Endothelial cell of umbilical vein (primary cell): ENCODE measurements at regions not wholly inside any gene's neighbourhood (a gene's known extent, or its start where the extent isn't known, plus 50 kb on each side); places are given as distances from the start of the nearest gene placed in this dataset.

Experiments
- BruUV-seq: library from RNA; stranded (reverse); fragments of 400-500 nt; replicated peaks from 2 replicates; lab custom pipeline; 2021; lab: Mats Ljungman, UMichigan
- CTCF ChIA-PET: fragments of 300-600, 350-600 bp; sonication (Branson Sonifier 250); formaldehyde crosslinking; loops from one replicate; lab custom pipeline; 2021; ENCODE audit warnings: antibody characterized with exemption, inconsistent platforms; lab: Charles Lee
- POLR2A ChIA-PET: fragments of 300-600, 350-600 bp; sonication (Branson Sonifier 250); formaldehyde crosslinking; loops from one replicate; lab custom pipeline; 2021; ENCODE audit warnings: antibody characterized with exemption, inconsistent platforms; lab: Charles Lee
- DNase-seq: peaks from one replicate; pipeline ENCODE4 v3.0.0-alpha.2; 2011; ENCODE audit warnings: low read depth, low spot score
- FAIRE-seq: peaks from 2 replicates; lab custom pipeline; 2011; peaks lifted over from hg19 to GRCh38; lab: Jason Lieb, UNC
- H2AFZ ChIP-seq: 2 replicates; pipeline ENCODE4 v1.6.0; 2012; ENCODE audit warnings: low read depth, low read length, control low read depth, inconsistent platforms
- H3K27ac ChIP-seq: 2 replicates; pipeline ENCODE4 v1.5.1; 2011; ENCODE audit warnings: low read depth, mild to moderate bottlenecking, control low read depth, low read length, moderate library complexity; ENCODE audit not compliant: insufficient read depth
- H3K27me3 ChIP-seq, 2 experiments: 2 replicates each; pipeline versions ENCODE4 v1.6.0 to v1.6.1; 2011; ENCODE audit warnings: low read length in 2 of 2, mixed read lengths in 1 of 2; ENCODE audit not compliant: control insufficient read depth in 2 of 2, insufficient read depth in 2 of 2
- H3K36me3 ChIP-seq, 2 experiments: 2 replicates in 1 of 2; 3 replicates in 1 of 2; pipeline ENCODE4 v1.5.1; 2011; ENCODE audit warnings: low read length in 2 of 2, mild to moderate bottlenecking in 1 of 2, moderate library complexity in 1 of 2; ENCODE audit not compliant: control insufficient read depth in 2 of 2, insufficient read depth in 2 of 2; ENCODE audit errors: extremely low read depth in 1 of 2
- H3K4me1 ChIP-seq: 3 replicates; pipeline ENCODE4 v1.5.1; 2011; ENCODE audit warnings: mild to moderate bottlenecking, low read length; ENCODE audit not compliant: control insufficient read depth, insufficient read depth; ENCODE audit errors: extremely low read depth
- H3K4me2 ChIP-seq: 2 replicates; pipeline ENCODE4 v1.6.1; 2011; ENCODE audit warnings: low read length, control low read depth, mixed read lengths; ENCODE audit not compliant: insufficient read depth
- H3K4me3 ChIP-seq, 3 experiments: fragments of 200-600 bp in 1 of 3; sonication (generic), shearing (Covaris generic) in 1 of 3; replicated peaks in 1 of 3; 2 replicates each; pipeline ENCODE4 v1.5.1; 2011 to 2016; ENCODE audit warnings: control low read depth in 3 of 3, low read length in 3 of 3, mild to moderate bottlenecking in 2 of 3, inconsistent platforms in 1 of 3, low read depth in 1 of 3, moderate library complexity in 1 of 3; ENCODE audit not compliant: insufficient read depth in 1 of 3
- H3K79me2 ChIP-seq: 2 replicates; pipeline ENCODE4 v1.6.0; 2012; ENCODE audit warnings: low read length, inconsistent platforms; ENCODE audit not compliant: control insufficient read depth, insufficient read depth
- H3K9ac ChIP-seq: replicated peaks from 2 replicates; pipeline ENCODE3; 2011; ENCODE audit warnings: low read length, control low read depth; ENCODE audit not compliant: insufficient read depth; ENCODE audit errors: extremely low read depth
- H3K9me1 ChIP-seq: replicated peaks from 3 replicates; pipeline ENCODE4 v1.6.0; 2011; ENCODE audit warnings: mild to moderate bottlenecking, low read length; ENCODE audit not compliant: control insufficient read depth, insufficient read depth; ENCODE audit errors: extremely low read depth
- H3K9me3 ChIP-seq: replicated peaks from 2 replicates; pipeline ENCODE4 v1.5.1; 2012; ENCODE audit warnings: low read length, inconsistent platforms; ENCODE audit not compliant: control insufficient read depth, insufficient read depth
- H4K20me1 ChIP-seq: replicated peaks from 2 replicates; pipeline ENCODE3; 2011; ENCODE audit warnings: mild to moderate bottlenecking, low read length; ENCODE audit not compliant: control insufficient read depth, insufficient read depth; ENCODE audit errors: extremely low read depth
- FOS ChIP-seq: IDR thresholded peaks from 2 replicates; pipeline ENCODE4 v1.6.1; 2011; ENCODE audit warnings: mild to moderate bottlenecking, low read length, moderate library complexity, borderline replicate concordance; ENCODE audit not compliant: insufficient read depth
- MYC ChIP-seq: IDR thresholded peaks from one replicate; pipeline ENCODE4 v1.6.1; 2011; ENCODE audit warnings: mild to moderate bottlenecking, low read depth, low read length
- POLR2A ChIP-seq: IDR thresholded peaks from 2 replicates; pipeline ENCODE4 v1.6.1; 2012; ENCODE audit warnings: low read depth, mild to moderate bottlenecking, control low read depth, low read length
- POLR2AphosphoS5 ChIP-seq: IDR thresholded peaks from 2 replicates; pipeline ENCODE4 v1.6.1; 2012; ENCODE audit warnings: low read depth, mild to moderate bottlenecking, control low read depth, low read length, moderate library complexity; ENCODE audit not compliant: insufficient read depth
- dilution Hi-C: fragments of 300-500 bp; cut with MboI; formaldehyde crosslinking; loops from one replicate; pipeline ENCODE4 v1.15.0; 2019; ENCODE audit warnings: low sequenced_read_pairs; ENCODE audit not compliant: extremely low pct_ligation_motif_present
- intact Hi-C: fragments of 100-400 bp; cut with micrococcal nuclease; formaldehyde crosslinking; loops from one replicate; pipeline ENCODE4 v1.10.0; 2022
- TF ChIP-seq, protein P1 (sequence below), 2 donors: IDR thresholded peaks; 1 replicate in 1 of 2; 2 replicates in 1 of 2; pipeline ENCODE4 v1.5.1; 2011; ENCODE audit warnings: low read length in 2 of 2, mild to moderate bottlenecking in 2 of 2, moderate library complexity in 2 of 2, control low read depth in 1 of 2, inconsistent platforms in 1 of 2, low read depth in 1 of 2; ENCODE audit not compliant: insufficient read depth in 1 of 2; ENCODE audit errors: extremely low read depth in 1 of 2

GRCh38 chr11:92393218-92393617, 168.6 kb downstream of the FAT3 start:
- Histone ChIP-seq H3K36me3 (no peaks in the 10 kb centered on the region), H3K4me1 (no peaks in the 10 kb centered on the region), H3K79me2 (no peaks in the 10 kb centered on the region), H4K20me1 (no peaks in the 10 kb centered on the region), H3K4me3 (no peak overlapping the region), H3K9me3 (no peaks in the 10 kb centered on the region), H2AFZ (no peak overlapping the region), H3K4me2 (no peak overlapping the region), H3K9ac (no peak overlapping the region), H3K9me1 (no peaks in the 10 kb centered on the region), H3K27me3 (no peaks in the 10 kb centered on the region), H3K27ac (no peak overlapping the region)
- CTCF ChIA-PET = no interaction called here
- TF ChIP-seq MYC (no peak), POLR2AphosphoS5 (no peak)
- intact Hi-C loops = no loop called here
- dilution Hi-C loops = no loop called here
- DNase-seq (no peak), FAIRE-seq (no peak)
- no TSS peak for BruUV-seq
- POLR2A ChIA-PET = no interaction called here

GRCh38 chr11:92396133-92396532, 171.5 kb downstream of the FAT3 start:
- ChIA-PET CTCF (no interaction called here), POLR2A (no interaction called here)
- intact Hi-C loops = no loop called here
- no TSS peak for BruUV-seq
- Histone ChIP-seq H4K20me1 (no peaks in the 10 kb centered on the region), H3K27me3 (no peaks in the 10 kb centered on the region), H3K36me3 (no peaks in the 10 kb centered on the region), H3K79me2 (no peaks in the 10 kb centered on the region), H3K4me2 (no peak overlapping the region), H3K4me1 (no peaks in the 10 kb centered on the region), H3K9me3 (no peaks in the 10 kb centered on the region), H3K9ac (no peak overlapping the region), H3K27ac (no peak overlapping the region), H3K4me3 (no peak overlapping the region), H3K9me1 (no peaks in the 10 kb centered on the region), H2AFZ (no peak overlapping the region)
- FAIRE-seq (no peak), DNase-seq (no peak)
- TF ChIP-seq POLR2A (no peak), MYC (no peak), FOS (no peak)
- TF ChIP-seq, protein P1, sequence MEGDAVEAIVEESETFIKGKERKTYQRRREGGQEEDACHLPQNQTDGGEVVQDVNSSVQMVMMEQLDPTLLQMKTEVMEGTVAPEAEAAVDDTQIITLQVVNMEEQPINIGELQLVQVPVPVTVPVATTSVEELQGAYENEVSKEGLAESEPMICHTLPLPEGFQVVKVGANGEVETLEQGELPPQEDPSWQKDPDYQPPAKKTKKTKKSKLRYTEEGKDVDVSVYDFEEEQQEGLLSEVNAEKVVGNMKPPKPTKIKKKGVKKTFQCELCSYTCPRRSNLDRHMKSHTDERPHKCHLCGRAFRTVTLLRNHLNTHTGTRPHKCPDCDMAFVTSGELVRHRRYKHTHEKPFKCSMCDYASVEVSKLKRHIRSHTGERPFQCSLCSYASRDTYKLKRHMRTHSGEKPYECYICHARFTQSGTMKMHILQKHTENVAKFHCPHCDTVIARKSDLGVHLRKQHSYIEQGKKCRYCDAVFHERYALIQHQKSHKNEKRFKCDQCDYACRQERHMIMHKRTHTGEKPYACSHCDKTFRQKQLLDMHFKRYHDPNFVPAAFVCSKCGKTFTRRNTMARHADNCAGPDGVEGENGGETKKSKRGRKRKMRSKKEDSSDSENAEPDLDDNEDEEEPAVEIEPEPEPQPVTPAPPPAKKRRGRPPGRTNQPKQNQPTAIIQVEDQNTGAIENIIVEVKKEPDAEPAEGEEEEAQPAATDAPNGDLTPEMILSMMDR (IDR thresholded peaks at IDR 0.05; ENCODE audit: extremely low read depth in 1 of 2, insufficient read depth in 1 of 2, low read depth in 1 of 2, low read length in 2 of 2) = no peak
- dilution Hi-C loops = no loop called here
